ENCODE measurements at regions not wholly inside any gene's neighbourhood (a gene's known extent, or its start where the extent isn't known, plus 50 kb on each side); places are given as distances from the start of the nearest gene placed in this dataset.

- no peak for TF ChIP-seq POLR2A (IDR thresholded peaks at IDR 0.05; ENCODE audit: low read length)
- no peak for TF ChIP-seq GATA1 (IDR thresholded peaks at IDR 0.05; ENCODE audit: low read depth, low read length)
Observed at GRCh38 chr5:125014202-125014601, 267.8 kb upstream of the ZNF608 start.

Measured in erythroblast (primary cell).